GM19043 (cell line): ENCODE measurements at regions not wholly inside any gene's neighbourhood (a gene's known extent, or its start where the extent isn't known, plus 50 kb on each side); places are given as distances from the start of the nearest gene placed in this dataset.

Experiments
- ATAC-seq: cut with Tn5 transposase; IDR thresholded peaks from one replicate; pipeline ENCODE4 v1.9.1; 2021; ENCODE audit warnings: low read depth; ENCODE audit not compliant: unreplicated experiment

- no peak for ATAC-seq
These were observed 56.6 kb upstream of the ANK3 start for GRCh38 chr10:60446070-60446833.

GRCh38 chr10:60444494-60445064, 54.9 kb upstream of the ANK3 start:
- ATAC-seq = no peak

- no peak for ATAC-seq
These were observed 53.7 kb upstream of the ANK3 start for GRCh38 chr10:60443346-60443745.

- ATAC-seq = no peak
These were observed 51.8 kb upstream of the ANK3 start for GRCh38 chr10:60441515-60441914.

GRCh38 chr10:60439641-60440040, 50.0 kb upstream of the ANK3 start:
- no peak for ATAC-seq
